PC-3 (cell line): ENCODE measurements at regions not wholly inside any gene's neighbourhood (a gene's known extent, or its start where the extent isn't known, plus 50 kb on each side); places are given as distances from the start of the nearest gene placed in this dataset.

ENCODE experiments used
- EZH2 ChIP-seq: fragments of 300-600 bp; sonication (generic); IDR thresholded peaks from one replicate; pipeline ENCODE4 v1.6.1; 2017; ENCODE audit warnings: antibody characterized with exemption, mild to moderate bottlenecking, low read length; ENCODE audit not compliant: unreplicated experiment
- TF ChIP-seq, protein P1 (sequence below): fragments of 300-600 bp; sonication (generic); conservative IDR thresholded peaks from 2 replicates; pipeline ENCODE4 v1.5.1; 2017; ENCODE audit warnings: antibody characterized with exemption, low read depth, mild to moderate bottlenecking, low read length

DNA sequence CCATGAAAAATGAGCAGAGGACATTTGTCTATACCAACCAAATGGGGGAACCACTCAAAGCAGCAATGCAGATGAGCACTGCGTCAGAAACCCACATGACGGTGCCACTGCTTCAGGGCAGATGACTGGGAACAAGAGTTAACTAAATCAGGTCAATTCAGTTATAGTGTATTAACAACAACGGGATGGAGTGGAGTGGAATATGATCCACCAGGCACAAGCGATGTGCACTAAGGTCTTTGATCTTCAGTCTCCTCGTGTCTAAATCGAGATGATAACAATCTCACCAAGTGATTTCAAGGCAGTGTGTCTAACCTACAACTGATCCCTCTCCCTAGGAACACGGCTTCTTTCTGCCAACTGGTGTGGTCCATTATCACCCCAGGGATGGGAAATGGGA is 269.0 kb downstream of the RAD51AP2 start:
- TF ChIP-seq, protein P1, sequence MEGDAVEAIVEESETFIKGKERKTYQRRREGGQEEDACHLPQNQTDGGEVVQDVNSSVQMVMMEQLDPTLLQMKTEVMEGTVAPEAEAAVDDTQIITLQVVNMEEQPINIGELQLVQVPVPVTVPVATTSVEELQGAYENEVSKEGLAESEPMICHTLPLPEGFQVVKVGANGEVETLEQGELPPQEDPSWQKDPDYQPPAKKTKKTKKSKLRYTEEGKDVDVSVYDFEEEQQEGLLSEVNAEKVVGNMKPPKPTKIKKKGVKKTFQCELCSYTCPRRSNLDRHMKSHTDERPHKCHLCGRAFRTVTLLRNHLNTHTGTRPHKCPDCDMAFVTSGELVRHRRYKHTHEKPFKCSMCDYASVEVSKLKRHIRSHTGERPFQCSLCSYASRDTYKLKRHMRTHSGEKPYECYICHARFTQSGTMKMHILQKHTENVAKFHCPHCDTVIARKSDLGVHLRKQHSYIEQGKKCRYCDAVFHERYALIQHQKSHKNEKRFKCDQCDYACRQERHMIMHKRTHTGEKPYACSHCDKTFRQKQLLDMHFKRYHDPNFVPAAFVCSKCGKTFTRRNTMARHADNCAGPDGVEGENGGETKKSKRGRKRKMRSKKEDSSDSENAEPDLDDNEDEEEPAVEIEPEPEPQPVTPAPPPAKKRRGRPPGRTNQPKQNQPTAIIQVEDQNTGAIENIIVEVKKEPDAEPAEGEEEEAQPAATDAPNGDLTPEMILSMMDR = no peak
- TF ChIP-seq EZH2 = no peak
